Common myeloid progenitor, CD34-positive (primary cell): ENCODE measurements at regions not wholly inside any gene's neighbourhood (a gene's known extent, or its start where the extent isn't known, plus 50 kb on each side); places are given as distances from the start of the nearest gene placed in this dataset.

Source experiments
- CTCF ChIA-PET: fragments of 350-600 bp; sonication (Branson Sonifier 250); formaldehyde crosslinking; loops from one replicate; lab custom pipeline; 2021; ENCODE audit warnings: antibody characterized with exemption; lab: Charles Lee
- POLR2A ChIA-PET: fragments of 350-600 bp; sonication (Branson Sonifier 250); formaldehyde crosslinking; loops from one replicate; lab custom pipeline; 2021; ENCODE audit warnings: antibody characterized with exemption; lab: Charles Lee
- DNase-seq, 3 donors: peaks; one replicate each; pipeline versions ENCODE4 v3.0.0 to v3.0.0-alpha.2; 2013
- H3K27ac ChIP-seq, 2 experiments: 1 replicate in 1 of 2; 2 replicates in 1 of 2; pipeline ENCODE4 v1.7.0; 2013; ENCODE audit warnings: inconsistent platforms in 2 of 2, low read length in 2 of 2, mild to moderate bottlenecking in 2 of 2, low read depth in 1 of 2, moderate library complexity in 1 of 2; ENCODE audit not compliant: severe bottlenecking in 2 of 2, insufficient read depth in 1 of 2, poor library complexity in 1 of 2
- H3K27me3 ChIP-seq, 5 experiments: replicated peaks in 2 of 5; 1 replicate in 3 of 5; 2 replicates in 2 of 5; pipeline versions ENCODE4 v1.6.1 to v1.7.0; 2013; ENCODE audit warnings: low read length in 4 of 5, mild to moderate bottlenecking in 2 of 5, moderate library complexity in 2 of 5, inconsistent platforms in 1 of 5; ENCODE audit not compliant: insufficient read depth in 5 of 5, control insufficient read depth in 4 of 5
- H3K36me3 ChIP-seq, 4 experiments: 1 replicate in 2 of 4; 2 replicates in 2 of 4; pipeline versions ENCODE4 v1.6.1 to v1.7.0; 2013; ENCODE audit warnings: low read length in 3 of 4, control low read depth in 1 of 4, mild to moderate bottlenecking in 1 of 4; ENCODE audit not compliant: control insufficient read depth in 4 of 4, insufficient read depth in 4 of 4
- H3K4me1 ChIP-seq, 4 experiments: 1 replicate in 3 of 4; 2 replicates in 1 of 4; pipeline versions ENCODE4 v1.6.1 to v1.7.1; 2013; ENCODE audit warnings: low read length in 3 of 4, mild to moderate bottlenecking in 3 of 4, control low read depth in 1 of 4, inconsistent platforms in 1 of 4, moderate library complexity in 1 of 4; ENCODE audit not compliant: control insufficient read depth in 4 of 4, insufficient read depth in 4 of 4; ENCODE audit errors: control extremely low read depth in 1 of 4
- H3K4me3 ChIP-seq, 7 experiments: 1 replicate in 4 of 7; 2 replicates in 3 of 7; pipeline versions ENCODE4 v1.5.1 to v1.7.0; 2013; ENCODE audit warnings: mild to moderate bottlenecking in 7 of 7, low read length in 6 of 7, moderate library complexity in 6 of 7, inconsistent platforms in 2 of 7, low read depth in 2 of 7, control low read depth in 1 of 7; ENCODE audit not compliant: insufficient read depth in 4 of 7, control insufficient read depth in 1 of 7; ENCODE audit errors: extremely low read depth in 1 of 7
- H3K9me3 ChIP-seq, 5 experiments: 1 replicate in 4 of 5; 2 replicates in 1 of 5; pipeline versions ENCODE4 v1.6.1 to v1.7.1; 2013; ENCODE audit warnings: low read length in 4 of 5, mild to moderate bottlenecking in 2 of 5, inconsistent platforms in 1 of 5, low read depth in 1 of 5, moderate library complexity in 1 of 5; ENCODE audit not compliant: control insufficient read depth in 4 of 5, insufficient read depth in 2 of 5; ENCODE audit errors: control extremely low read depth in 1 of 5
- WGBS: methylation state at CpG from one replicate; pipeline ENCODE4 v1.1.5; 2013; ENCODE audit not compliant: insufficient coverage; 5-methylcytosine and 5-hydroxymethylcytosine counted together

GRCh38 chr12:74043343-74043742 lies 494.3 kb upstream of the ATXN7L3B start:
- no peak for DNase-seq

DNA sequence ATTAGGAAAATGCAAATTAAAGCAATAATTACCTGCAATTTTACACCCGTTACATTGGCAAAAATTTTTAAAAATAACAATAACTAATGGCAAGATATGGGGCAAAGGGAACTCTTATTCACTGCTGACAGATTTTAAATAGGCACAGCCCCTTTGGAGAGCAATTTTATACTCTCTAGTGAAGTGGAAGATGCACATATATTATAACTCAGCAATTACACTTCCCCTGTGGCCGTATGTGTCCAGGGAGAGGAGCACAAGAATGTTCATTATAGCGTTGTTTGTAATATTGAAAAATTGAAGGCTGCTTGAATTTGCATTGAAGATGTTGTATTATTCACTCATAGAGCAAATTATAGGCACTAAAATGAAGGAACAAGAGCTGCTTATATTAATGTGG lies 488.3 kb upstream of the ATXN7L3B start:
- Histone ChIP-seq H3K27ac (no peak overlapping the region), H3K9me3 (no peaks in the 10 kb centered on the region), H3K4me1 (no peaks in the 10 kb centered on the region), H3K4me3 (no peak overlapping the region), H3K27me3 (no peaks in the 10 kb centered on the region), H3K36me3 (no peaks in the 10 kb centered on the region)
- ChIA-PET POLR2A (no interaction called here), CTCF (no interaction called here)
- no CpG with 5 or more reads among the region's 3 CpGs for WGBS
- no peak for DNase-seq

More at GRCh38 chr12:74043343-74043742, 494.3 kb upstream of the ATXN7L3B start:
- H3K36me3 ChIP-seq = no peaks in the 10 kb centered on the region
- ChIA-PET POLR2A (no interaction called here), CTCF (no interaction called here)
- H3K9me3 ChIP-seq = no peaks in the 10 kb centered on the region
- no peak overlapping the region for H3K27ac ChIP-seq
- WGBS = 100% methylated on average over 2 of the region's 3 CpGs
- H3K4me3 ChIP-seq = no peak overlapping the region
- H3K27me3 ChIP-seq = no peaks in the 10 kb centered on the region
- no peaks in the 10 kb centered on the region for H3K4me1 ChIP-seq

DNA sequence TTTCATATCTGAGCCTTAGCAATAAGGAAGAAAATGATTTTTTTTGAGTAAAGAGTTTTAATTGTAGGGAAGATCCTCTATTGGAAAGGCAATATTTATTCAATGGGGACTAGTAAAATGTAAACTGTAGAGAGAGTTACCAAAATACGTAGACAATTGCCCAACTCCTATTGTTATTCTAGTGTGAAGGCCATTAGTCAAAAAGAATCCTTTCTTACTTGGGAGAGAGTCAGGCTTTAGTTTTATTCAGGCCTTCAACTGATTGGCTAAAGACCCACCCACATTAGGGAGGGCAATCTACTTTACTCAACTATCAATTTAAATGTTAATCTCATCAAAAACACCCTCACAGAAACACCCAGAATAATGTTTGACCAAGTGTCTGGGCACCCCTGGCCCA lies 485.8 kb upstream of the ATXN7L3B start:
- Histone ChIP-seq H3K4me1 (no peaks in the 10 kb centered on the region), H3K9me3 (no peaks in the 10 kb centered on the region), H3K4me3 (no peak overlapping the region), H3K36me3 (no peaks in the 10 kb centered on the region), H3K27me3 (no peaks in the 10 kb centered on the region), H3K27ac (no peak overlapping the region)
- WGBS = no CpG with 5 or more reads among the region's 1 CpG
- DNase-seq = no peak
- ChIA-PET CTCF (no interaction called here), POLR2A (no interaction called here)

DNA sequence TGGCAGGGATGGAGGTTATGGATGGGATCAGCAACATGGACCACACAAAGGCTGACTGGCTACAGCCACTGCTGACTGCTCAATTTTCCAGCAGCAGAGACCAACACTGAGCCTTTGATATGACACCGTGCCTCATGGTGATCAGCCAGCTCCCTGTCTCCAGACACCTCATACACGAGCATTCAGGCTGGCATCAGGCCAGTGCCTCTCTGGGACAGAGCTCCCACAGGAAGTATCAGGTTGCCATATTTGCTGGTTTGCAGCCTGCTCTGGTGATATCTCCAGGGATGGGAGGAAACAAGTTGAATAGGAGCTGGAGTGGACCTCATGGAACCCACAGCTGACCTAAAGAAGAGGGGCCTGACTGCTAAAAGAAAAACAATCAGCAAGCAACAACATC lies 471.2 kb upstream of the ATXN7L3B start:
- POLR2A ChIA-PET = no interaction called here
- Histone ChIP-seq H3K9me3 (peaks cover 0 to 4% (median 0%) of the 10 kb centered on the region in 5 experiments), H3K27me3 (no peaks in the 10 kb centered on the region), H3K4me1 (no peaks in the 10 kb centered on the region), H3K27ac (no peak overlapping the region), H3K36me3 (no peaks in the 10 kb centered on the region), H3K4me3 (no peak overlapping the region)
- CTCF ChIA-PET = no interaction called here
- no peak for DNase-seq
- 90% methylated on average over 2 of the region's 2 CpGs for WGBS

- peaks cover 0 to 4% (median 0%) of the 10 kb centered on the region in 5 experiments for H3K9me3 ChIP-seq
- ChIA-PET CTCF (no interaction called here), POLR2A (no interaction called here)
- H3K27ac ChIP-seq = no peak overlapping the region
- H3K4me1 ChIP-seq = no peaks in the 10 kb centered on the region
- WGBS = 100% methylated on average over 3 of the region's 3 CpGs
- DNase-seq = no peak
- no peaks in the 10 kb centered on the region for H3K36me3 ChIP-seq
- no peak overlapping the region for H3K4me3 ChIP-seq
- no peaks in the 10 kb centered on the region for H3K27me3 ChIP-seq
These were observed 466.5 kb upstream of the ATXN7L3B start for GRCh38 chr12:74071182-74071581.

- Histone ChIP-seq H3K4me3 (no peak overlapping the region), H3K4me1 (no peaks in the 10 kb centered on the region), H3K27ac (no peak overlapping the region), H3K36me3 (no peaks in the 10 kb centered on the region), H3K27me3 (no peaks in the 10 kb centered on the region), H3K9me3 (no peaks in the 10 kb centered on the region)
- POLR2A ChIA-PET = no interaction called here
- DNase-seq = no peak
- CTCF ChIA-PET = no interaction called here
These were observed 460.7 kb upstream of the ATXN7L3B start for GRCh38 chr12:74076918-74077317.

DNA sequence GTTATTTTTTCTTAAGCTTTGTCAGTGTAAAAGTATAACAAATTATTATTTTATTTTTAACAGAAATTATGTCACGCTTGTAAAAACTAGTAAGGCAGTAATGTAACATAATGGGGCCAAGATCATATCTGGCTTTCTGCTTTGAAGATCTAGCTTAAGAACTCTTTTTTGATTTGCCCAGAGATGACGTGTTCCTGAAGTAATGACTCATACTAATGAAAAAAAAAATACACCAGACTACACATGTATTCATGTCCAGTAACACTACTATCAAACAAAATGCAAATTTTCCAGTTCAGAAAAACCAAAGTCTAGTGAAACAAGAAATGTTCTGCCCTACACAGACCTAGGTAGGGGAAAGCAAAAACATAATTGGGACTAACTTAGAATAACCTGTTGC lies 432.2 kb upstream of the ATXN7L3B start:
- H3K9me3 ChIP-seq = no peaks in the 10 kb centered on the region
- ChIA-PET CTCF (no interaction called here), POLR2A (no interaction called here)
- H3K4me3 ChIP-seq = no peak overlapping the region
- DNase-seq = no peak
- H3K27ac ChIP-seq = no peak overlapping the region
- no peaks in the 10 kb centered on the region for H3K36me3 ChIP-seq
- no peaks in the 10 kb centered on the region for H3K4me1 ChIP-seq
- H3K27me3 ChIP-seq = no peaks in the 10 kb centered on the region
- 100% methylated on average over 1 of the region's 2 CpGs for WGBS
